GM18858 (cell line): ENCODE measurements at regions not wholly inside any gene's neighbourhood (a gene's known extent, or its start where the extent isn't known, plus 50 kb on each side); places are given as distances from the start of the nearest gene placed in this dataset.
"Not testable (repeated sequence)": the region's sequence is repeated elsewhere in the genome, so short reads cannot be mapped to it uniquely, and the experiment has no call there.

Experiments used
- ATAC-seq: cut with Tn5 transposase; IDR thresholded peaks from one replicate; pipeline ENCODE4 v1.9.1; 2021; ENCODE audit not compliant: unreplicated experiment

- no peak for ATAC-seq
These were observed 608.4 kb downstream of the TLE1 start for GRCh38 chr9:81080900-81081299.

GRCh38 chr9:81080185-81080584, 609.2 kb downstream of the TLE1 start:
- no peak for ATAC-seq

GRCh38 chr9:81079055-81079454, 610.3 kb downstream of the TLE1 start:
- no peak for ATAC-seq

- ATAC-seq, result no peak
These were observed 610.8 kb downstream of the TLE1 start for GRCh38 chr9:81078555-81078954.

GRCh38 chr9:81077572-81077971, 611.8 kb downstream of the TLE1 start:
- peak; percentile 55 for ATAC-seq

GRCh38 chr9:81076131-81076530, 613.2 kb downstream of the TLE1 start:
- ATAC-seq, result no peak

GRCh38 chr9:81074221-81074620, 615.1 kb downstream of the TLE1 start:
- no peak for ATAC-seq

- no peak for ATAC-seq
These were observed 615.5 kb downstream of the TLE1 start for GRCh38 chr9:81073821-81074220.

GRCh38 chr9:81072758-81073157, 616.6 kb downstream of the TLE1 start:
- ATAC-seq, result no peak

GRCh38 chr9:81071108-81071507, 618.2 kb downstream of the TLE1 start:
- no peak for ATAC-seq

- ATAC-seq, result no peak
These were observed 618.7 kb downstream of the TLE1 start for GRCh38 chr9:81070689-81071088.

GRCh38 chr9:81069923-81070322, 619.4 kb downstream of the TLE1 start:
- ATAC-seq, result no peak

- no peak for ATAC-seq
These were observed 620.1 kb downstream of the TLE1 start for GRCh38 chr9:81069038-81069795.

- ATAC-seq, result not testable (repeated sequence)
These were observed 626.4 kb downstream of the TLE1 start for GRCh38 chr9:81062995-81063394.

- no peak for ATAC-seq
These were observed 630.6 kb downstream of the TLE1 start for GRCh38 chr9:81058782-81059181.

GRCh38 chr9:81053298-81054025, 635.9 kb downstream of the TLE1 start:
- ATAC-seq, result no peak

GRCh38 chr9:81052846-81053245, 636.5 kb downstream of the TLE1 start:
- ATAC-seq, result no peak

- no peak for ATAC-seq
These were observed 642.1 kb downstream of the TLE1 start for GRCh38 chr9:81047280-81047679.

GRCh38 chr9:81045658-81046057, 643.7 kb downstream of the TLE1 start:
- ATAC-seq, result no peak

- ATAC-seq, result no peak
These were observed 651.5 kb downstream of the TLE1 start for GRCh38 chr9:81037889-81038288.

GRCh38 chr9:81035601-81036000, 653.7 kb downstream of the TLE1 start:
- ATAC-seq, result no peak

- ATAC-seq, result no peak
These were observed 654.2 kb downstream of the TLE1 start for GRCh38 chr9:81035171-81035570.
